K562 (cell line): ENCODE measurements at regions not wholly inside any gene's neighbourhood (a gene's known extent, or its start where the extent isn't known, plus 50 kb on each side); places are given as distances from the start of the nearest gene placed in this dataset.

Experiments
- ATAC-seq: fragments of 200-7000 bp; cut with Tn5 transposase; 3 replicates; pipeline ENCODE4 v1.9.1; 2020; ENCODE audit warnings: moderate library complexity
- BruUV-seq: library from RNA; stranded (reverse); fragments of 400-500 nt; replicated peaks from 2 replicates; lab custom pipeline; 2021; lab: Mats Ljungman, UMichigan
- CTCF ChIA-PET: fragments of 300-600 bp; formaldehyde crosslinking; extraction: SDS; loops from one replicate; lab custom pipeline; 2021; ENCODE audit warnings: low intra/inter-chr PET ratio; lab: Yijun Ruan, JAX
- POLR2A ChIA-PET: fragments of 300-600, 350-650 bp; sonication (Branson Sonifier 250); formaldehyde crosslinking; extraction: SDS; loops from one replicate; lab custom pipeline; 2021; ENCODE audit warnings: antibody characterized with exemption, inconsistent platforms; lab: Yijun Ruan, JAX
- DNase-seq, 4 experiments: peaks; one replicate each; pipeline versions ENCODE4 v3.0.0 to v3.0.0-alpha.2; 2011 to 2018; ENCODE audit warnings: low spot score in 3 of 4, mixed read lengths in 3 of 4; ENCODE audit errors: extremely low read depth in 1 of 4
- FAIRE-seq: peaks from 2 replicates; lab custom pipeline; 2011; peaks lifted over from hg19 to GRCh38; lab: Jason Lieb, UNC
- H2AFZ ChIP-seq: 2 replicates; pipeline ENCODE4 v1.6.0; 2011; ENCODE audit warnings: low read depth, low read length, control low read depth, inconsistent platforms
- H3K27ac ChIP-seq: fragments of 200-600 bp; 3 replicates; pipeline ENCODE4 v1.8.0; 2011; ENCODE audit warnings: low read depth, mild to moderate bottlenecking, control low read depth, inconsistent platforms, low read length, moderate library complexity, mixed read lengths; ENCODE audit errors: extremely low read depth
- H3K27me3 ChIP-seq, 2 experiments: fragments of 300-600 bp in 1 of 2; 2 replicates in 1 of 2; 3 replicates in 1 of 2; pipeline versions ENCODE4 v1.6.0 to v1.8.0; 2011; ENCODE audit warnings: inconsistent platforms in 2 of 2, low read length in 2 of 2, mild to moderate bottlenecking in 1 of 2, mixed read lengths in 1 of 2, moderate library complexity in 1 of 2; ENCODE audit not compliant: control insufficient read depth in 2 of 2, insufficient read depth in 2 of 2
- H3K36me3 ChIP-seq: fragments of 300-600 bp; 3 replicates; pipeline ENCODE4 v1.8.0; 2011; ENCODE audit warnings: mild to moderate bottlenecking, low read length, inconsistent platforms; ENCODE audit not compliant: control insufficient read depth, insufficient read depth
- H3K4me1 ChIP-seq, 2 experiments: fragments of 200-600 bp in 1 of 2; replicated peaks in 1 of 2; 2 replicates in 1 of 2; 3 replicates in 1 of 2; pipeline versions ENCODE4 v1.5.1 to v1.8.0; 2011; ENCODE audit warnings: inconsistent platforms in 2 of 2, low read length in 2 of 2, mild to moderate bottlenecking in 1 of 2, mixed read lengths in 1 of 2, moderate library complexity in 1 of 2; ENCODE audit not compliant: control insufficient read depth in 2 of 2, insufficient read depth in 2 of 2
- H3K4me2 ChIP-seq: 2 replicates; pipeline ENCODE4 v1.6.1; 2011; ENCODE audit warnings: low read length, control low read depth, inconsistent platforms, mixed read lengths; ENCODE audit not compliant: insufficient read depth
- H3K4me3 ChIP-seq: fragments of 200-600 bp; sonication (generic), shearing (Covaris generic); 2 replicates; pipeline ENCODE4 v1.5.1; 2016; ENCODE audit warnings: control low read depth, inconsistent platforms
- H3K79me2 ChIP-seq: fragments of 200-600 bp; 3 replicates; pipeline ENCODE4 v1.8.0; 2011; ENCODE audit warnings: low read length, inconsistent platforms; ENCODE audit not compliant: control insufficient read depth, insufficient read depth
- H3K9ac ChIP-seq, 2 experiments: 2 replicates each; pipeline versions ENCODE4 v1.6.0 to v1.6.1; 2011; ENCODE audit warnings: low read depth in 2 of 2, low read length in 2 of 2, control low read depth in 1 of 2, inconsistent platforms in 1 of 2, mild to moderate bottlenecking in 1 of 2, mixed read lengths in 1 of 2; ENCODE audit not compliant: insufficient read depth in 1 of 2
- H3K9me1 ChIP-seq: one replicate; pipeline ENCODE4 v1.6.0; 2011; ENCODE audit warnings: inconsistent platforms, mild to moderate bottlenecking, low read length, moderate library complexity; ENCODE audit not compliant: control insufficient read depth, insufficient read depth
- H3K9me3 ChIP-seq: replicated peaks from 2 replicates; pipeline ENCODE4 v1.5.1; 2011; ENCODE audit warnings: low read depth, low read length, inconsistent platforms; ENCODE audit not compliant: control insufficient read depth, insufficient read depth
- H4K20me1 ChIP-seq: replicated peaks from 2 replicates; pipeline ENCODE4 v1.6.1; 2011; ENCODE audit warnings: low read length, inconsistent platforms, mixed read lengths; ENCODE audit not compliant: control insufficient read depth, insufficient read depth
- BHLHE40 ChIP-seq: IDR thresholded peaks from 2 replicates; pipeline ENCODE4 v1.6.1; 2011; ENCODE audit warnings: low read length, improper control_type of control experiment
- HMGXB4 ChIP-seq: sonication (generic); formaldehyde crosslinking; IDR thresholded peaks from 2 replicates; pipeline ENCODE4 v1.8.1; 2023; ENCODE audit warnings: mild to moderate bottlenecking, missing genetic modification reagents
- HNRNPUL1 ChIP-seq: fragments of 200-400 bp; formaldehyde crosslinking; IDR thresholded peaks from 2 replicates; pipeline ENCODE4 v1.6.1; 2017; ENCODE audit warnings: low read length
- MAFG ChIP-seq: fragments of 450-650 bp; conservative IDR thresholded peaks from 2 replicates; pipeline ENCODE4 v1.6.1; 2016; ENCODE audit warnings: missing genetic modification characterization, missing compliant biosample characterization
- MLX ChIP-seq, 2 experiments: fragments of 450-650 bp in 1 of 2; sonication (generic) in 1 of 2; formaldehyde crosslinking; conservative IDR thresholded peaks; 2 replicates each; pipeline versions ENCODE4 v1.4.0 to v1.8.1; 2020 to 2022; ENCODE audit warnings: mild to moderate bottlenecking in 1 of 2, missing genetic modification reagents in 1 of 2
- NR1H2 ChIP-seq: sonication (generic); formaldehyde crosslinking; IDR thresholded peaks from 2 replicates; pipeline ENCODE4 v1.4.0; 2020; ENCODE audit warnings: mild to moderate bottlenecking, missing genetic modification reagents
- ZNF668 ChIP-seq: fragments of 250-450 bp; sonication (Bioruptor Pico); IDR thresholded peaks from 2 replicates; pipeline ENCODE4 v1.8.0; 2022; ENCODE audit warnings: mild to moderate bottlenecking, inconsistent platforms
- ZSCAN32 ChIP-seq: fragments of 450-650 bp; formaldehyde crosslinking; IDR thresholded peaks from 2 replicates; pipeline ENCODE4 v1.4.0; 2020; ENCODE audit warnings: mild to moderate bottlenecking, moderate library complexity
- ZZZ3 ChIP-seq: fragments of 450-650 bp; IDR thresholded peaks from 2 replicates; pipeline ENCODE4 v1.6.1; 2016; ENCODE audit warnings: antibody characterized with exemption, mild to moderate bottlenecking, moderate library complexity
- WGBS: fragments of 100-300 bp; shearing (Covaris generic); methylation state at CpG from one replicate; pipeline ENCODE4 v1.1.6; 2016; ENCODE audit warnings: low coverage, mixed read lengths; ENCODE audit not compliant: insufficient coverage; ENCODE audit errors: missing lambda C conversion rate; 5-methylcytosine and 5-hydroxymethylcytosine counted together
- in situ Hi-C: fragments of 300-500 bp; cut with MboI; formaldehyde crosslinking; loops from 4 replicates; pipeline ENCODE4 v1.15.0; 2018; ENCODE audit warnings: inconsistent platforms, mixed read lengths
- intact Hi-C: fragments of 100-400 bp; cut with micrococcal nuclease; formaldehyde crosslinking; loops from 2 replicates; pipeline ENCODE4 v1.14.2; 2022
- TF ChIP-seq, protein P1 (sequence below): fragments of 250-450 bp; sonication (Bioruptor Pico); IDR thresholded peaks from 2 replicates; pipeline ENCODE4 v1.4.0; 2020; ENCODE audit warnings: borderline replicate concordance

- POLR2A ChIA-PET, result interaction anchor here (1.5 kb wide), 1 partner anchor 10 kb away, joined by 6 read pairs; no protein-coding TSS in a partner anchor
- intact Hi-C loops, result no loop called here
Measured at GRCh38 chr20:52401431-52401830, 209.9 kb upstream of the ZFP64 start.

DNA sequence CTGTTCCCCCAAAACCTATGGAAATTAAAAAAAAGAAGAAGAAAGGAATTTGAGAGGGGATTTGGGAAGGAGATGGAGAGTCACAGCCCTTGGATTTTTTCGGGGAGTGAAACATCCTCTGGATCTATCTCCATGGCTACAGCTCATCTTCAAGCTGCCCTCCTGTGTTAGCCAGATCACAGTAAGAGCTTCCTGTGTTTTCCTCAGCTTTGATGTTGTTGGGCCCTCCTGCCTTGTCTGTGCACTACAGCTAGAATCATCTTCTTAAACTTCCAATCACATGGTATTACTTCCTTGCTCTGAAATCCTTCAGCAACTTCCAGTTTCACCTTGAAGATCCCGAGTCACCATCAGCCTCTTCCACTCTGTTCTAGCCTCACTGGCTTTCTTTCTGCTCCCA, 207.8 kb upstream of the ZFP64 start:
- H3K27ac ChIP-seq, result no peak overlapping the region
- no peaks in the 10 kb centered on the region for H3K79me2 ChIP-seq
- BruUV-seq, result no TSS peak
- no peaks in the 10 kb centered on the region for H3K36me3 ChIP-seq
- H3K4me3 ChIP-seq, result no peak overlapping the region
- DNase-seq, result no peak
- FAIRE-seq, result no peak
- TF ChIP-seq MAFG (tag) (no peak), HMGXB4 (CRISPR knock-in tag) (no peak), MLX (CRISPR knock-in tag; conservative IDR thresholded peaks at IDR 0.05) (no peak), NR1H2 (no peak), BHLHE40 (no peak), HNRNPUL1 (no peak), ZZZ3 (no peak), ZSCAN32 (CRISPR knock-in tag) (no peak)
- TF ChIP-seq, protein P1, sequence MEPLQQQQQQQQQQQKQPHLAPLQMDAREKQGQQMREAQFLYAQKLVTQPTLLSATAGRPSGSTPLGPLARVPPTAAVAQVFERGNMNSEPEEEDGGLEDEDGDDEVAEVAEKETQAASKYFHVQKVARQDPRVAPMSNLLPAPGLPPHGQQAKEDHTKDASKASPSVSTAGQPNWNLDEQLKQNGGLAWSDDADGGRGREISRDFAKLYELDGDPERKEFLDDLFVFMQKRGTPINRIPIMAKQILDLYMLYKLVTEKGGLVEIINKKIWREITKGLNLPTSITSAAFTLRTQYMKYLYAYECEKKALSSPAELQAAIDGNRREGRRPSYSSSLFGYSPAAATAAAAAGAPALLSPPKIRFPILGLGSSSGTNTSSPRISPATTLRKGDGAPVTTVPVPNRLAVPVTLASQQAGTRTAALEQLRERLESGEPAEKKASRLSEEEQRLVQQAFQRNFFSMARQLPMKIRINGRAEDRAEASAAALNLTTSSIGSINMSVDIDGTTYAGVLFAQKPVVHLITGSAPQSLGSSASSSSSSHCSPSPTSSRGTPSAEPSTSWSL, result no peak
- POLR2A ChIA-PET, result no interaction called here
- no peak overlapping the region for H3K4me2 ChIP-seq
- no peak for ATAC-seq
- H3K9me3 ChIP-seq, result no peaks in the 10 kb centered on the region
- CTCF ChIA-PET, result no interaction called here
- in situ Hi-C loops (no loop called here), intact Hi-C loops (no loop called here)
- no peak overlapping the region for H2AFZ ChIP-seq
- no peak overlapping the region for H3K9ac ChIP-seq
- 11% methylated on average over 2 of the region's 2 CpGs for WGBS
- no peaks in the 10 kb centered on the region for H3K4me1 ChIP-seq
- no peaks in the 10 kb centered on the region for H3K9me1 ChIP-seq
- H3K27me3 ChIP-seq, result no peaks in the 10 kb centered on the region
- H4K20me1 ChIP-seq, result no peaks in the 10 kb centered on the region

More at GRCh38 chr20:52401431-52401830, 209.9 kb upstream of the ZFP64 start:
- Histone ChIP-seq H4K20me1 (no peaks in the 10 kb centered on the region), H2AFZ (no peak overlapping the region), H3K4me3 (no peak overlapping the region), H3K4me1 (no peaks in the 10 kb centered on the region), H3K27ac (no peak overlapping the region), H3K9me1 (no peaks in the 10 kb centered on the region), H3K27me3 (no peaks in the 10 kb centered on the region), H3K36me3 (no peaks in the 10 kb centered on the region), H3K79me2 (no peaks in the 10 kb centered on the region), H3K4me2 (no peak overlapping the region), H3K9ac (no peak overlapping the region), H3K9me3 (no peaks in the 10 kb centered on the region)
- DNase-seq (no peak), FAIRE-seq (no peak), ATAC-seq (no peak)
- CTCF ChIA-PET, result no interaction called here
- WGBS, result 25% methylated on average over 1 of the region's 1 CpG
- TF ChIP-seq ZNF668, result no peak
- no TSS peak for BruUV-seq
- in situ Hi-C loops, result no loop called here
